Chondrocyte (in vitro differentiated cells): ENCODE measurements at regions not wholly inside any gene's neighbourhood (a gene's known extent, or its start where the extent isn't known, plus 50 kb on each side); places are given as distances from the start of the nearest gene placed in this dataset.

ENCODE experiments used
- DNase-seq: peaks from one replicate; pipeline ENCODE4 v3.0.0; 2021; ENCODE audit warnings: mixed read lengths, low spot score
- H3K27ac Mint-ChIP-seq: one replicate; pipeline ENCODE4 v1.8.0; 2021; ENCODE audit warnings: mild to moderate bottlenecking, moderate library complexity, mixed read lengths; ENCODE audit not compliant: unreplicated experiment
- H3K27me3 Mint-ChIP-seq: 2 replicates; pipeline ENCODE4 v1.8.0; 2021; ENCODE audit warnings: low read depth, mixed read lengths
- H3K36me3 Mint-ChIP-seq: 2 replicates; pipeline ENCODE4 v1.8.0; 2021; ENCODE audit warnings: low read depth, mixed read lengths
- H3K4me1 Mint-ChIP-seq: 2 replicates; pipeline ENCODE4 v1.8.0; 2021; ENCODE audit warnings: low read depth, mild to moderate bottlenecking, mixed read lengths
- H3K4me3 Mint-ChIP-seq: one replicate; pipeline ENCODE4 v1.8.0; 2021; ENCODE audit warnings: mild to moderate bottlenecking, moderate library complexity, mixed read lengths; ENCODE audit not compliant: unreplicated experiment
- H3K9me3 Mint-ChIP-seq: 2 replicates; pipeline ENCODE4 v1.8.0; 2021; ENCODE audit warnings: low read depth, mixed read lengths
- TF ChIP-seq, protein P1 (sequence below): fragments of 200-600 bp; sonication (generic); IDR thresholded peaks from 2 replicates; pipeline ENCODE4 v1.5.0; 2021; ENCODE audit warnings: antibody characterized with exemption, mild to moderate bottlenecking, moderate library complexity

DNA sequence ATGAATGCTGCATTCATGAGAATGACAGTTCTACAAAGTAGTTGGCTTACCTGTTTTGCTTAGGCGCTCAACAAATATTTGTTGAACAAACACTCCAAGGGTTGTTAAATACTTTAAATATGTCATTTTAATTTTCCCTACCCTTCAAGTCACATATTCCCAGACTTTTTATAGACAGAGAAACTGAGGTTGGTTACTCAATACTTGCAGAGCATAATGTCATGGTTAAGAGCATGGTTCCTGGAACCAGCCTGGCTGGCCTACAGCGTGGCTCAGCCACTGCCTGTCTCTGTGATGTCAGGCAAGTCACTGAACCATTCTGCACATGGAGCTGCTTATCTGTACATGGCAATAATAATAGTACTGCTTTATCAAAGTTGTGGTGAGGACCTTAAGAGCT, 120.0 kb upstream of the STK17B start:
- no peak overlapping the region for H3K4me3 Mint-ChIP-seq
- H3K9me3 Mint-ChIP-seq = no peaks in the 10 kb centered on the region
- H3K27me3 Mint-ChIP-seq = no peaks in the 10 kb centered on the region
- no peak for DNase-seq
- no peak overlapping the region for H3K27ac Mint-ChIP-seq
- peaks cover 10% of the 10 kb centered on the region for H3K36me3 Mint-ChIP-seq
- TF ChIP-seq, protein P1, sequence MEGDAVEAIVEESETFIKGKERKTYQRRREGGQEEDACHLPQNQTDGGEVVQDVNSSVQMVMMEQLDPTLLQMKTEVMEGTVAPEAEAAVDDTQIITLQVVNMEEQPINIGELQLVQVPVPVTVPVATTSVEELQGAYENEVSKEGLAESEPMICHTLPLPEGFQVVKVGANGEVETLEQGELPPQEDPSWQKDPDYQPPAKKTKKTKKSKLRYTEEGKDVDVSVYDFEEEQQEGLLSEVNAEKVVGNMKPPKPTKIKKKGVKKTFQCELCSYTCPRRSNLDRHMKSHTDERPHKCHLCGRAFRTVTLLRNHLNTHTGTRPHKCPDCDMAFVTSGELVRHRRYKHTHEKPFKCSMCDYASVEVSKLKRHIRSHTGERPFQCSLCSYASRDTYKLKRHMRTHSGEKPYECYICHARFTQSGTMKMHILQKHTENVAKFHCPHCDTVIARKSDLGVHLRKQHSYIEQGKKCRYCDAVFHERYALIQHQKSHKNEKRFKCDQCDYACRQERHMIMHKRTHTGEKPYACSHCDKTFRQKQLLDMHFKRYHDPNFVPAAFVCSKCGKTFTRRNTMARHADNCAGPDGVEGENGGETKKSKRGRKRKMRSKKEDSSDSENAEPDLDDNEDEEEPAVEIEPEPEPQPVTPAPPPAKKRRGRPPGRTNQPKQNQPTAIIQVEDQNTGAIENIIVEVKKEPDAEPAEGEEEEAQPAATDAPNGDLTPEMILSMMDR = no peak
- peaks cover 24% of the 10 kb centered on the region for H3K4me1 Mint-ChIP-seq

DNA sequence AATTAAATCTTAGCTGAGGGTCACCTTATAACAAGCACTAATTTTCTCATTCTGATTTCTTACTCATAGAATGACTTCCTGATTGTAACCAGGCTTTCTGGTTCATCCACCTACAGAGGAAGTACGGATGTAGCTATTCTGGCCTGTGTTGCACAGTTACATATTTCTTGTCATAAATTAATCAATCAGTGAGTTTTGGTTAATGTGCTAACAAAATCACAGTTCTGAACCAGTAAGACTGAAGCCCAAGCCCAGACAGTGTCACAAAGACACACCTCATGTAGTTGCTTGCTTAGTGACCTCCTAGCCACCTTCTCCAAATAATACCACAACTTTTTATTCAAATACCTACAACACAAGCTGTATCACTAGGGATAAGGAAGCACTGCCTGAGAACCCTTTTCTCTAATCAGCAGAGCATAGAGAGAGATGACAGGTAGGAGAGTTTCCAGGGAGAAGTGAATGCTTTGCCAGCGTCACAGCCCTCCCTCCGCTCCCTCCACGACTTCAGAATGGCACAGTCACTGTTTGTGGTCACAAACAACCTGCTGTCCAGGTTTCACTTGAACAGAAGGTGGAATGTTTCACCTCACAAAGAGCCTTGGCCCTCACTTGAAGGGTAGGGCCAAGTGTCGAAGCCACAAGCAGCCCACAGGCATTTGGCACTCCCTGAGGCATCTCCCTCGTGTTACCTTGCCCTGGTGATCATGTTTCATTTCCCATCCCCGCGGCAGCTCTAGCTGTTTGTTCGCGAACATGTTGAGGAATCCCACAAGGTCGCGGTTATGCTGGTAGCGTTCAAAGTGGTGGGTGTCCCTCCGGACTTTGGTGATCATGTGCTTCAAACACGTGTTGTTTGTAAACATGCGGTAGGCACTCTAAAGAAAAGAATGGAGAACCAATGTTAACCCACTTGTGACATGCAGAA, 120.8 kb upstream of the STK17B start:
- Mint-ChIP-seq H3K4me3 (no peak overlapping the region), H3K27ac (no peak overlapping the region), H3K27me3 (no peaks in the 10 kb centered on the region), H3K9me3 (no peaks in the 10 kb centered on the region), H3K36me3 (peaks cover 10% of the 10 kb centered on the region), H3K4me1 (peaks cover 24% of the 10 kb centered on the region)
- DNase-seq = no peak
- TF ChIP-seq, protein P1 = no peak

- peak overlapping the region; percentile 50 for H3K27ac Mint-ChIP-seq
- TF ChIP-seq, protein P1 = no peak
- no peak overlapping the region for H3K4me3 Mint-ChIP-seq
- no peak for DNase-seq
- no peaks in the 10 kb centered on the region for H3K9me3 Mint-ChIP-seq
- no peaks in the 10 kb centered on the region for H3K27me3 Mint-ChIP-seq
- peaks cover 27% of the 10 kb centered on the region for H3K4me1 Mint-ChIP-seq
- H3K36me3 Mint-ChIP-seq = peaks cover 10% of the 10 kb centered on the region
These were observed 122.6 kb upstream of the STK17B start for GRCh38 chr2:196293751-196294515.

GRCh38 chr2:196294516-196294909, 123.1 kb upstream of the STK17B start:
- H3K4me1 Mint-ChIP-seq = peaks cover 27% of the 10 kb centered on the region
- TF ChIP-seq, protein P1 = no peak

DNA sequence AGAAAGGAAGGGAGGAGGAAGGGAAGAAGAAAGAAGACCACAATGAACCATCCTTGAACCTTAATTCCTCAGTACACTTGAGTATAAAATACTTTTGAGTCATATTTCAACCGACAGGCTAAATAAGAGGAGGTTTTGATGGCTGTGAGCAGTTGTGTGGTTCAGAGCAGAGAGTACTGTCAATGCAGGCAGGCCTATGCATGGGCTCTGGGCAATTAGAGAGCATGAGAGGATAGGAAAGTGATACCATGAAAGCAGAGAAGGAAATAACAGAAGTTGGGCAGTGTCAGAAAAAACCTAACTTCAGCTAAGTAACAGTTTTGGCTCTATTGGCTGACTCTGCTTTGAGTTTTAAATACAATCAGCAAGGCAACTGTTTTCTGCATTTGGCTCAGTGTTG, 123.6 kb upstream of the STK17B start:
- DNase-seq = no peak
- Mint-ChIP-seq H3K27ac (no peak overlapping the region), H3K4me1 (peaks cover 27% of the 10 kb centered on the region)

More at GRCh38 chr2:196294516-196294909, 123.1 kb upstream of the STK17B start:
- Mint-ChIP-seq H3K9me3 (no peaks in the 10 kb centered on the region), H3K27ac (peak overlapping the region; percentile 50), H3K4me3 (no peak overlapping the region), H3K36me3 (peaks cover 10% of the 10 kb centered on the region), H3K27me3 (no peaks in the 10 kb centered on the region)
- DNase-seq = no peak

More for the DNA sequence above, 123.6 kb upstream of the STK17B start:
- no peak overlapping the region for H3K4me3 Mint-ChIP-seq
- H3K27me3 Mint-ChIP-seq = no peaks in the 10 kb centered on the region
- H3K9me3 Mint-ChIP-seq = no peaks in the 10 kb centered on the region
- peaks cover 10% of the 10 kb centered on the region for H3K36me3 Mint-ChIP-seq
- TF ChIP-seq, protein P1 = no peak
